ENCODE measurements at regions not wholly inside any gene's neighbourhood (a gene's known extent, or its start where the extent isn't known, plus 50 kb on each side); places are given as distances from the start of the nearest gene placed in this dataset.

DNA sequence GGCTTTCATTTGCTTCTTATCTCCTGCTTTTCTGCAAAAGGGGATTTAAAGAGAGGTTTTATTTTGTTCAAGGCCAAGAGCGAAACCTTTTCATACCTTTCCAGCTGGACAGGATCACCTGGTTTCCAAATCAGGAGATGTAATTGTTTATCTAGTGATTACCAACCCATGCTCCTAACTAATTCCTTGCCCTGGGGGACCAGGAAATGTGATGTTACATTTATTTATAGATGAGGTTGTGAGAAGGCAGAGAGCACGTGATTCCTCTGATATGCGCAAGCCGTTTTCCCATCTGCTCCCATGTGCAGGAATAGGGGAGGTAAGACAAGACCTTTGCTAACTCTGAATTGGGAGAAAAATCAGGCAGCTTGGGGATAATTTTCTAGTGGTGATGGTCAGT lies 507.2 kb upstream of the LARGE1 start:
- TF ChIP-seq, protein P1, sequence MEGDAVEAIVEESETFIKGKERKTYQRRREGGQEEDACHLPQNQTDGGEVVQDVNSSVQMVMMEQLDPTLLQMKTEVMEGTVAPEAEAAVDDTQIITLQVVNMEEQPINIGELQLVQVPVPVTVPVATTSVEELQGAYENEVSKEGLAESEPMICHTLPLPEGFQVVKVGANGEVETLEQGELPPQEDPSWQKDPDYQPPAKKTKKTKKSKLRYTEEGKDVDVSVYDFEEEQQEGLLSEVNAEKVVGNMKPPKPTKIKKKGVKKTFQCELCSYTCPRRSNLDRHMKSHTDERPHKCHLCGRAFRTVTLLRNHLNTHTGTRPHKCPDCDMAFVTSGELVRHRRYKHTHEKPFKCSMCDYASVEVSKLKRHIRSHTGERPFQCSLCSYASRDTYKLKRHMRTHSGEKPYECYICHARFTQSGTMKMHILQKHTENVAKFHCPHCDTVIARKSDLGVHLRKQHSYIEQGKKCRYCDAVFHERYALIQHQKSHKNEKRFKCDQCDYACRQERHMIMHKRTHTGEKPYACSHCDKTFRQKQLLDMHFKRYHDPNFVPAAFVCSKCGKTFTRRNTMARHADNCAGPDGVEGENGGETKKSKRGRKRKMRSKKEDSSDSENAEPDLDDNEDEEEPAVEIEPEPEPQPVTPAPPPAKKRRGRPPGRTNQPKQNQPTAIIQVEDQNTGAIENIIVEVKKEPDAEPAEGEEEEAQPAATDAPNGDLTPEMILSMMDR (IDR thresholded peaks at IDR 0.05; ENCODE audit: insufficient read depth, low read depth, low read length, missing control alignments): no peak
- H3K4me3 ChIP-seq (ENCODE audit: low read length): no peak overlapping the region
- DNase-seq (ENCODE audit: low read depth): no peak

DNA sequence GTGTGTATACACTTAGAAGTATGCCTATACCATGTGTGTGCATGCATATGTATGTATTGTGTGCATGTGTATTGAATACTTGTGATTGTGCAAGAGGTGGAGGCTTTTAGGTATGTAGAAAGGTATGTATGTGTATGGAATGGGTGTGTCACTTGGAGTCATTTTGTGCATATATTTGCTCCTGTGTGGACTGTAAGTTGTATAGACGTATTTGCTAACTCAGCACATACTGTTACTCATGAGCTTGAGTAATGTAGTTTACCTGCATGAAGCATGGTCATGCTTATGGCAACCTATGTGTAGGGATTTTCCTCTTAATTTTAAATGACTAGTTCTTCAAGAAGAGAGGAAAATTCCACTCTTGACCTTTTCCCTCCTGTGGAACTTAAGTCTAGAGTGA lies 507.6 kb upstream of the LARGE1 start:
- DNase-seq (ENCODE audit: low read depth): no peak
- TF ChIP-seq, protein P1 (IDR thresholded peaks at IDR 0.05; ENCODE audit: insufficient read depth, low read depth, low read length, missing control alignments): no peak
- H3K4me3 ChIP-seq (ENCODE audit: low read length): no peak overlapping the region

DNA sequence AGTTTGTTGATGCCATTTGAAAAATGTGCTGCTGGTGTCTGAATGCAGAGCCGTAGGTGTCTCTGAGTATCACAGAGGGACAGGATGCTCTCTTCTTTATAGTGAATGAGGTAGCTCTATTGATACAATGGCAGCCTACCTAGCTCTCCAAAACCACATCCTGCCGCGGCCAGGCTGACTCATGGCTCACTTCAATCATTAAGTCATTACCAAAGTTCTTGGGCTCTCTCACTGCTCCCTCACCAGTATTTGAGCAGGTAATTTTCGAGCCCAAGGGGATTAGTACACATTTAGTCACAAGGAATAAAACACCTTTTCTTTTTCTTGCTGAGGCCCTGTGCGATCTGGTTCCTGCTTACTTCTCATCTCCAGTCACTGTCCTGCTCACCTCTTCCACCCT lies 509.0 kb upstream of the LARGE1 start:
- TF ChIP-seq, protein P1 (IDR thresholded peaks at IDR 0.05; ENCODE audit: insufficient read depth, low read depth, low read length, missing control alignments): no peak
- no peak for DNase-seq (ENCODE audit: low read depth)
- H3K4me3 ChIP-seq (ENCODE audit: low read length): no peak overlapping the region

DNA sequence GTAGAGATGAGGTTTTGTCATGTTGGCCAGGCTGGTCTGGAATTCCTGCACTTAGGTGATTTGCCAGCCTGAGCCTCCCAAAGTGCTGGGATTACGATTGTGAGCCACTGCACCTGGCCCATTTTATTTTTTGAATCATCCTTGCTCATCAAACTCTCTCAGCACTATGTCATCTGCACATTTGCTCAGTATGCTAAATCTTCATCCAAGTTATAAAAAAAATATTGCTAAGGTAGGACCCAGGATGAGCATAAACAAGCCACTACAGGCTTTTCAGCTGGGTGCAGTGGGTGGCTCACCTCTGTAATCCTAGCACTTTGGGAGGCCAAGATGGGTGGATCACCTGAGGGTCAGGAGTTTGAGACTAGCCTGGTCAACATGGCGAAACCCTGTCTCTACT lies 510.1 kb upstream of the LARGE1 start:
- TF ChIP-seq, protein P1 (IDR thresholded peaks at IDR 0.05; ENCODE audit: insufficient read depth, low read depth, low read length, missing control alignments): no peak
- DNase-seq (ENCODE audit: low read depth): no peak

DNA sequence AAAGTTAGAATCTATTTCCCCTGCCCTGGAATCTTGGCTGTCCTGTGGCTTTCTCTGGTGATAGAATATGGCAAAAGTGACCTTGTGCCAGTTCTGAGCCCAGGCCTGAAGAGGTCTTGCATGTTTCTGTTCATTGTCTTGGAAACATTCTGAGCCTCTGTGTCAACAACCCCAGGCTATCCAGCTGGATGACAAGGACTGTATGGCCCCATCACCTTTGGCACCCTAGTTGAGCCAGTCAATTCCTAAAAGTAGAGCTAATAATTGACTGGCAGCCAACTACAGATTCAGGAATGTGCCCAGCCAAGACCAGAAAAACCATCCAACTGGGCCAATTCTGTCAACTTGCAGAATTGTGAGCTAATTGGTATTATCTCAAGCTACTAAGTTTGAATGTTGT lies 514.1 kb upstream of the LARGE1 start:
- H3K4me3 ChIP-seq (ENCODE audit: low read length): no peak overlapping the region
- TF ChIP-seq, protein P1 (IDR thresholded peaks at IDR 0.05; ENCODE audit: insufficient read depth, low read depth, low read length, missing control alignments): no peak
- no peak for DNase-seq (ENCODE audit: low read depth)

More for the DNA sequence above, 510.1 kb upstream of the LARGE1 start:
- no peak overlapping the region for H3K4me3 ChIP-seq (ENCODE audit: low read length)

DNA sequence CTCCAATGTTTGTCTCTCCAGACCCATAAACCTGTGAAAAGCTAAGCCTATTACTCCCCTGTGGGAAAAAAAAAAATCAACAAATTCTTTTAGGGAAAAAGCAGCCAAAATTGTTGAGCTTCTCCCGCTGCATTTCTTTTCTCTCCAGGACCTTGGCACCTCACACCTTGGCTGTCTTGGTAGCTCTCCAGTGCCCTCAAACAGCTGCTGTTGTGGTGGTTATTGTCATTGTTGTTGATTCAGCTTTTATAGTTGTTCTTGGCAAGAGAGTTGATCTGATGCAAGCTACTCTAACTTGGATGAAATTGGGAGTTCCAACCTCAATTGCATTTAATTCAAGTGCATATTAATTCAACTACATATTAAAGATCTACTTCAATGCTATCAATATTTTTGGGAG lies 516.9 kb upstream of the LARGE1 start:
- no peak for DNase-seq (ENCODE audit: low read depth)
- TF ChIP-seq, protein P1 (IDR thresholded peaks at IDR 0.05; ENCODE audit: insufficient read depth, low read depth, low read length, missing control alignments): no peak
- no peak overlapping the region for H3K4me3 ChIP-seq (ENCODE audit: low read length)

DNA sequence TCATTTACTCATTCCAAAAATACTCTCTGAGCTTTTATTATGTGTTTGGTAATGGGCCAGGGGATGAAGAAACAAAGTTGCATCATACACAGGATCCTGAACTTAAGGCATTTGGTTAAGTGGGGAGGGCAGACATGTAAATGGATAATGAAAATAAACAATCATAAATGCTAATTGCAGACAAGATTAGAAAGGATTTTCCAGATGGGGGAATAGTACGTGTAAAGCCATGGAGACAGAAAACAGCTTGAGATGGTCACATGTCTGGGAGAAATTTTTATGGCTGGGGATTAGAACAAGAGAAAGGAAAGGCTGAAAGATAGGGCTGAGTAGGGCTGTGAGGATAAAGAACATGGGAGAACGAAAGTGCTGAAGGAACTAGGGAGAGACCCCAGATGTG lies 534.3 kb upstream of the LARGE1 start:
- H3K4me3 ChIP-seq (ENCODE audit: low read length): no peak overlapping the region
- TF ChIP-seq, protein P1 (IDR thresholded peaks at IDR 0.05; ENCODE audit: insufficient read depth, low read depth, low read length, missing control alignments): no peak
- no peak for DNase-seq (ENCODE audit: low read depth)

Data from epithelial cell of esophagus (primary cell).